NCI-H2029 treated with DMSO at 0.1 percent for 48 hours (cell line): ENCODE measurements at regions not wholly inside any gene's neighbourhood (a gene's known extent, or its start where the extent isn't known, plus 50 kb on each side); places are given as distances from the start of the nearest gene placed in this dataset.
"Not testable (repeated sequence)": the region's sequence is repeated elsewhere in the genome, so short reads cannot be mapped to it uniquely, and the experiment has no call there.

ENCODE experiments used
- DNase-seq: peaks from one replicate; lab custom pipeline; 2025; lab: John Stamatoyannopoulos, UW

DNA sequence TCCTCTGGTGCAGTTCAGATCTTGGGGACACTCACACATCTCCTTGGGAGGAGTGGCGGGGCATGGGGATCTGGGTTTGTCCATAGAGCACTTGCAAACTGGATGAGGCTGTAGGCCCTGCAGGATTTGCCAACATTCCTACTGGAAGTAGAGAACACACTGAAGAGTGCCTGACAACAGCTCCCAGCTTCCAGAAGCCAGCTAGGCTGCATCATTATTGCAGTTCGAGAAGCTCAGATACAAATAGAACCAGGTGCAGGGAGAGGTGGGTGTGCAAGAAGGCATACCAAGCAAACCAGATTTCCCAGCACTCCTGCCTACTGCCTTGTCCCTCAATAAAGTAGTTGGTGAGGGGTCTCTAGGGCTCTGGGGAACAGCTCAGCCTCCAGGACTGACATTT, 52.5 kb downstream of the RHOB start:
- no peak for DNase-seq

DNA sequence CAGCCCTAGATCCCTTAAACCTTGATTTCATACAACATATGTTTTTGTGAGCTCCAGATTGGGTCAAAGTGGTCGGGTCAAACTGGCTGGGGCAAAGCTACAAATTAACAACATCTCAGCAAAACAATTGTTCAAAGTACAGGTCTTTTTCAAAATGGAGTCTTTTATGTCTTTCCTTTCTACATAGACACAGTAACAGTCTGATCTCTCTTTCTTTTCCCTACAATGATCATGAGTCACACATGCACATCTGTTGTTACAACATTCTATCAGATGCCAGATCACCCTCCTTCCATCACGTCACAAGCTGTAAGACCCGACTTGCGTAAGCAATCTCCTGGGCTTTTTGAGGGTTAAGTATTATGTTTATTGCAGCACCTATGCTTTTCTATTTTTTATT, 55.1 kb downstream of the RHOB start:
- no peak for DNase-seq

DNA sequence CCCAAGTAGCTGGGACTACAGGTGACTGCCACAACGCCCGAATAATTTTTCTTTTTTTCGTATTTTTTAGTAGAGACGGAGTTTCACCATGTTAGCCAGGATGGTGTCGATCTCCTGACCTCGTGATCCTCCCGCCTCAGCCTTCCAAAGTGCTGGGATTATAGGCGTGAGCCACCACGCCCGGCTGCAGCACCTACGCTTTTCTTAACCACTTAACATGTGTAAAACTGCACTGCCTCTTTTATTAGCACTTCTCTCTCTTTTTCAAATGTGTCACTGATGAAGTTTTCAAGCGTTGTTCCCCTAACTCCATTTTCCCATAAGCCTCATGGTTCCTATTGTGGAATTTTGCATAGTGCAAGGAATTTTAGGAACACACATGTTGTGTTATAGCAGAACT, 55.6 kb downstream of the RHOB start:
- not testable (repeated sequence) for DNase-seq

DNA sequence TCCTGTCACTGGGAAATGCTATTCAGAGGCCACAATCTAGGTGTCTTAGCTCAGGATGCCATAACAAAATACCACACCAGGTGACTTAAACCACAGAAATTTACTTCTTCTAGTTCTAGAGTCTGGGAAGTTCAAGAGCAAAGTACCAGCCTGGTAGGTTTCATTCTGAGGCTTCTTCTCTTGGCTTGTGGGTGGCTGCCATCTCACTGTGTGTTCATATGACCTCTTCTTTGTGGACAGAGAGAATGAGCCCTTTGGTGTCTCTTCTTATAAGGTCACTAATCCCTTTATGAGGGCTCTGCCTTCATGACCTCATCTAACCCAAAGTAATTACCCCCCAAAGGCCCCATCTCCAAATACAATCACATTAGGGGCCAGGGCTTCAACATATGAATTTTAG, 57.3 kb downstream of the RHOB start:
- DNase-seq, result no peak

- DNase-seq, result no peak
Observed at GRCh38 chr2:20506201-20506685, 59.4 kb downstream of the RHOB start.

- no peak for DNase-seq
Observed at GRCh38 chr2:20507166-20507692, 60.4 kb downstream of the RHOB start.

DNA sequence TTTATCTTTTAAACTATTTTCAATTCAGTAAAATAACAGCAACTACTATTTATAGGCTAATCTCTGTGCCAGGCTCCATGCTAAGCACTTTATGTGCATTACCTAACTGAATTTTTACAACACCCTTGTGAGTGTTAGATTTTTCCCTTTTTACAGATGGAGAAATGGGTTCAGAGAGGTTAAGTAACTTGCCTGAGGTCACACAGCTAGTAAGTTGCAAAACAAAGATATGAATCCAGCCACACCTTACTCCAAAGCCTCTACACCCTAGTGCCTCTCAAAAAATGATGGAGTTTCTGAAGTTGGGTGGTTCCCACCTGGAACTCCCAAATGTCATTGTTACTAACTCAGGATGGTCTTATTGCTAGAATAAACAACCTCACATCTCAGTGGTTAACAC, 60.8 kb downstream of the RHOB start:
- DNase-seq, result no peak

DNA sequence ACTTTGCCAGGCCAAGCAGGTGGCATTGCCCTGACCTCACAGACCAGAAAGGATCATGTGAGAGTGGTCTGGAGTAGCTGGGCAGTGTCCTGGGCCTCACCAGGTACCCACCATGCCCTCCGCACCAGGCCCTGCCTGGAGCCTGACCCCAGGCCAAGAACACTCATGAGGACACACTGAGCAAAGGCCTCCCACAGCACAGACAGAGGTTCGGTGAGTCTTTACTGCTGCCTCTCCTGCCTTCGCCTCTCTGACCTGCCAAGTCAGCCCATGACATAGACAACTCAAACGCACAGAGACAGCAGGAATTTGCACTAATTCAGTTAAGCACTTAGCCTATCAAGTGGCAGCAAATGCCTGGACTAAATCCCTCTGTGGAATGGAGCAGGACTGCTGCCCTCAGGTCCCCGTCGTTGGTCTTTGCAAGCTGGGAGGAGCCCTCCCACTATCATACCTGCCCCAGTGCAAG, 62.5 kb downstream of the RHOB start:
- no peak for DNase-seq

DNA sequence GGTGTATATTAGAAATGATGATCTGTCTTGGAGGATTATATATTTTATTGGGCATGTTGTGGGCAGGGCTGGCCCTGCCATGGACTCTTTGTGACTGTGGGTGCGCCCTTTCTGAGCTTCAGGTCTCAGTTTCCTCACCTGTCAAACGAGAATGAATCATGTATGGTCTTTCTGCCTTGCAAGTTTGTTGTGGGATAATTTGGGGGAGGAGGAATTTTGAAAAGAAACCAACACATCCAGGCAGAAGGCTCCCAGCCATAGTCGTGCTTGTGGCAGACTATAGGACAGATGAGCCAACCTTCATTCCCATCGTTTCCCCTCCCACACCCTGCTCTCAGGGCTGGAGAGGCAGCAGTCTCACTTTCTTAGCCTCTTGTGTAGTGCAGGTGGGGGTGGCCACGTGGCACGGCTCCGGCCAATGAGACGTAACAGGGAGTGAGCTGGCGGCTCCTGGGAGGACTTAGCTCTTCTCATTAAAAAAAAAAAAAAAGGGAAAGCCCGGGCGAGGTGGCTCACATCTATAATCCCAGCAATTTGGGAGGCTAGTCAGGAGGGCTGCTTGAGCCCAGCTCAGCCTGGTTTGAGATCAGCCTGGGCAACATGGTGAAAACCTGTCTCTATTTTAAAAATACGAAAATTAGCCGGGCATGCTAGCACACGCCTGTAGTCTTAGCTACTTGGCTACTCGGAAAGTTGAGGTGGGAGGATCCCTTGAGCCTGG, 63.1 kb downstream of the RHOB start:
- peak; percentile 22 for DNase-seq

DNA sequence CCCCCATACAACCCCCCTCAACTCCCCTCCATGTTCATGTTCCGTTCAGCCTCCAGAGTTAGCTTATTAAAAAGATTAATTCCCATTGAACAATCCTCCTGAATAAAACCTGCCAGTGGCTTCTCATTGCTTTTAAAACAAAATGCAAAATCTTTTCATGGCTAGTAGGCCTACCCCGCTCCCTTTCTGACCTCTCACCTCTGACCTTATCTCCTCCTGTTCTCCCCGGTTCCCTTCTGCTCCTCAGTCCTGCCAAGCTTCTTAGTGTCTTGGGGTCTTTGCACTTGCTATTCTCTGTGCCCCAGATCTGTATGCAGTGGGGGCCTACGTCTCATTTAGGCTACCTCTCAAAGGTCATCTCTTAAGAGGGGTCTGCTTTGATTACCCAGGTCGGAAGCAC, 64.3 kb downstream of the RHOB start:
- no peak for DNase-seq

DNA sequence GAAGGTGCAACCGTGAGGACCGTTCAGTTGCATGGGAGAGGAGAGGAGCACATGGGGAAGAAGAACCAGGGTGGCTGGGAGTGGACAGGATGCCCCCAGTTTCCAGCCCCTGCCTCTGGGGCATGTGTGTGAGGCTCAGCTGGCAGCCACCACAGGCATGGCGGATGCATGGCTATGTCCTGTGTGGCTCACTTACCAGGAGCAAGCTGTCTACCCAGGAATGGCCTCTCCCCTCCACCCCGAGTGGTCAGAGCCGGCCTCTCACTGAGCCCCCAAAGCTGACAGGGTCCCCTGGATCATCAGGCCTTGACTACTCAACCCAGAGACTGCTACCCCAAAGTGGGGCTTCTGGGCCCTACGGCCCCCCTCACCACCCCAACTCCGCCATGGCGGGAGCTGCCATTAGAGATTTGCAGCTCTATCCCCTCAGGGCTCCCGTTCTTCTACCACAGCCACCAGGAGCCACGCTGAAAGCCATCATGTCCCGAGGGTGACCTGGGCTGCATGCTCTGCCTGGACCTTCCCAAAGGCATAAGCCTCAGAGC, 65.3 kb downstream of the RHOB start:
- no peak for DNase-seq

GRCh38 chr2:20513946-20514345, 67.1 kb downstream of the RHOB start:
- DNase-seq, result no peak

DNA sequence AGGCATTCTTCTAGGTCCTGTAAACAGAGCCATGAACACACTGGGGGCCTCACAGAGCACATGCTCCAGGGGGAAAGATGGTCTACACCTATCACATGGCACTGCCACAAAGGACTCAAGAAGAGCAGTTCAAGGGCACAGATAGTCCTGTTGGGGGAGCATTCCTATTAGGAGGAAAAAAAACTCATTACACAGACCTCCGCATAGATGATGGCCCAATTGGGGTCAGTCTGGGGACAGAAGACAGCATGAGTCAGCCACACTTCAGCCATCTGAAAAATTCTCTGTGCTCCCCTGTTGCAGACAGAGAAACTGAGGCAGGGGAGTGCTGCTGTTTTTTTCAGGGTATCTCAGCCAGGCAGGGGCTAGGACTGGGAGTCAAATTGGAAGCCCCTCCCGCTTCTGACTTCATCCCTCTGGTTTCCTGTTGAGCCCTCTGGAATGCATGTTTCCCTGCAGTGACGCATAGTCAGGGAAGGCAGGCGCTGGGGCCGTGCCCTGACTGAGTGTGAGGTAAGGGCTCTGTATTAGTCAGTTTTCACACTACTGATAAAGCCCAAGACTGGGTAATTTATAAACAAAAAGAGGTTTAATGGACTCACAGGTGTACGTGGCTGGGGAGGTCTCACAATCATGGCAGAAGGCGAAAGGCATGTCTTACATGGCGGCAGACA, 67.9 kb downstream of the RHOB start:
- DNase-seq, result no peak

- no peak for DNase-seq
Observed at GRCh38 chr2:20515290-20516220, 68.7 kb downstream of the RHOB start.

DNA sequence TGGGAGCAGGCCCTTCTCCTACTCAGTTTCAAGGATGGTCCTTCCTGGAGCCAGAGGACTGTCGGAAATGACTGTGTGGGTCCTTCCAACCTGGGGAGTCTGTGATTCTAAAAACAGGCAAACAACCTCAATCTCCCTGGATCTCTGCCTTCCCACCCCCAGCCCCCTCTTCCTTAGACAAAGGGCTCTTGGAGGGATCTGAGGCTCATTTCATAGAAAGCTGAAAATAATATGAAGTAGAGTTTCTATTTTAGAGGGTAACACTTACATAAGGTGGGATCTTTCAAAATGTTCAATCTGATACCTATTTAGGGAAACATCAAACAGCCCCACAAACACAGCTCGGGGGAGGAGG, 69.4 kb downstream of the RHOB start:
- DNase-seq, result no peak

GRCh38 chr2:20516646-20517341, 69.9 kb downstream of the RHOB start:
- no peak for DNase-seq

GRCh38 chr2:20519309-20519708, 72.4 kb downstream of the RHOB start:
- no peak for DNase-seq

GRCh38 chr2:20520128-20520527, 73.3 kb downstream of the RHOB start:
- DNase-seq, result no peak

DNA sequence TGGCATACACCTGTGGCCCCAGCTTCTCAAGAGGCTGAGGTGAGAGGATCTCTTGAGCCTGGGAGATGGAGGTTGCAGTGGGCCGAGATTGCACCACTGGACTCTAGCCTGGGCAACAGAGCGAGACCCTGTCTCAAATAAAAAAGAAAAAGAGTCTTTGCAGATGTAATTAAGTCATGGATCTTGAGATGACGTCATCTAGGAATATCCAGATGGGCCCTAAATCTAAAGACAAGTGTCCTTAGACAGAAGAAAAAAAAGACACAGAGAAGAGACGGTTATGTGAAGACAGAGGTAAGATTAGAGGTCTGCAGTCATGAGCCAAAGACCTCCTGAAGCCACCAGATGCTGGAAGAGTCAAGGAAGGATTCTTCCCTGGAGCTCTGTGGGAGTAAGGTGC, 74.3 kb downstream of the RHOB start:
- no peak for DNase-seq

DNA sequence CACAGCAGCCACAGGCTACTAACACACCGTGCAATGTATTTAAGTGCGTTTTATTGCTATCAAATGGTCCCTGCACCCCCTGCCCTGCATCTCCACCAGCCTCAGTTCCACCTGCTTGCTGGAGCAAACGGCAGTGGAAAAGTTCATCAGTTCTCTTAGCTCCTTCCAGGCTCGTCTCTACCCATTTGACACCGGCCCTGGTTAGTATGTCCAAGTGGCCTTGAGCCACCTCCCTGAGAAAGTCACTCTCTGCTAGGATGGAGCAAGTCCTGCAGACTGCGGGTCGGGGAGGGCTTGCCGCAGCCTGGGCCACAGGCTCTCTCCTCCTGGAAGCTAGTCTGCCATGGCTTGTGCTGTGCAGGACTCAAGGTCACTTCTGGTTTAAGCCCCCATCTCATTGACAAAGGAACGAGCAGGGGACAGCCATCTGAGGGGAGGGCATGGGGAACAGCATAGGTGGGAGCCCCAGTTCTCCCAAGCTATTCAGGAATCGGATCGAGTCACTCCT, 74.9 kb downstream of the RHOB start:
- no peak for DNase-seq
